AG09309 (cell line): ENCODE measurements at regions not wholly inside any gene's neighbourhood (a gene's known extent, or its start where the extent isn't known, plus 50 kb on each side); places are given as distances from the start of the nearest gene placed in this dataset.

Experiments
- DNase-seq: peaks from one replicate; pipeline ENCODE4 v3.0.0-alpha.2; 2010; ENCODE audit warnings: low read depth
- H3K4me3 ChIP-seq: 2 replicates; pipeline ENCODE4 v1.5.1; 2011; ENCODE audit warnings: mild to moderate bottlenecking, low read depth, low read length, moderate library complexity; ENCODE audit not compliant: control insufficient read depth
- TF ChIP-seq, protein P1 (sequence below): IDR thresholded peaks from 2 replicates; pipeline ENCODE4 v1.5.1; 2011; ENCODE audit warnings: mild to moderate bottlenecking, low read depth, low read length, inconsistent platforms; ENCODE audit not compliant: insufficient read depth, control insufficient read depth; ENCODE audit errors: missing control alignments

- TF ChIP-seq, protein P1, sequence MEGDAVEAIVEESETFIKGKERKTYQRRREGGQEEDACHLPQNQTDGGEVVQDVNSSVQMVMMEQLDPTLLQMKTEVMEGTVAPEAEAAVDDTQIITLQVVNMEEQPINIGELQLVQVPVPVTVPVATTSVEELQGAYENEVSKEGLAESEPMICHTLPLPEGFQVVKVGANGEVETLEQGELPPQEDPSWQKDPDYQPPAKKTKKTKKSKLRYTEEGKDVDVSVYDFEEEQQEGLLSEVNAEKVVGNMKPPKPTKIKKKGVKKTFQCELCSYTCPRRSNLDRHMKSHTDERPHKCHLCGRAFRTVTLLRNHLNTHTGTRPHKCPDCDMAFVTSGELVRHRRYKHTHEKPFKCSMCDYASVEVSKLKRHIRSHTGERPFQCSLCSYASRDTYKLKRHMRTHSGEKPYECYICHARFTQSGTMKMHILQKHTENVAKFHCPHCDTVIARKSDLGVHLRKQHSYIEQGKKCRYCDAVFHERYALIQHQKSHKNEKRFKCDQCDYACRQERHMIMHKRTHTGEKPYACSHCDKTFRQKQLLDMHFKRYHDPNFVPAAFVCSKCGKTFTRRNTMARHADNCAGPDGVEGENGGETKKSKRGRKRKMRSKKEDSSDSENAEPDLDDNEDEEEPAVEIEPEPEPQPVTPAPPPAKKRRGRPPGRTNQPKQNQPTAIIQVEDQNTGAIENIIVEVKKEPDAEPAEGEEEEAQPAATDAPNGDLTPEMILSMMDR: no peak
- DNase-seq: no peak
- no peak overlapping the region for H3K4me3 ChIP-seq
Observed at GRCh38 chr9:134521817-134522501, 119.6 kb upstream of the COL5A1 start.

DNA sequence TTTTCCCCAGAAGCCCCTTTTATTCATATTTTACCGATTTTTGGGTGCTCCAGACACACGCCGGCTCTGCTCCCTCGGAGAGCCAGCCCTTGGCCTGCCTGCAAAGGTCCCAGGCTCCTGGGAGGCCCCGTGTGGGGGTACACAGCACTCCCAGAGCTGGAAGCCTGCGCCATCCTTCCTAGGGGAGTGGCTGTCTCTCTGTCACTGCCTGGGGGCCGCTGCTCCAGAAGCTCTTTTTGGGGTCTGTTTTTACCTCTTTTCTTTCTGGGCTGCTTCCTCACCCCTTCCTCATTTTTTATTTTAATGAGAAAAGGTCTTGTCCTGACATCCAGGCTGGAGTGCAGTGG is 119.1 kb upstream of the COL5A1 start:
- TF ChIP-seq, protein P1: no peak
- no peak for DNase-seq
- no peak overlapping the region for H3K4me3 ChIP-seq

- no peak for DNase-seq
- H3K4me3 ChIP-seq: no peak overlapping the region
- TF ChIP-seq, protein P1: no peak
Observed at GRCh38 chr9:134522976-134523375, 118.6 kb upstream of the COL5A1 start.

DNA sequence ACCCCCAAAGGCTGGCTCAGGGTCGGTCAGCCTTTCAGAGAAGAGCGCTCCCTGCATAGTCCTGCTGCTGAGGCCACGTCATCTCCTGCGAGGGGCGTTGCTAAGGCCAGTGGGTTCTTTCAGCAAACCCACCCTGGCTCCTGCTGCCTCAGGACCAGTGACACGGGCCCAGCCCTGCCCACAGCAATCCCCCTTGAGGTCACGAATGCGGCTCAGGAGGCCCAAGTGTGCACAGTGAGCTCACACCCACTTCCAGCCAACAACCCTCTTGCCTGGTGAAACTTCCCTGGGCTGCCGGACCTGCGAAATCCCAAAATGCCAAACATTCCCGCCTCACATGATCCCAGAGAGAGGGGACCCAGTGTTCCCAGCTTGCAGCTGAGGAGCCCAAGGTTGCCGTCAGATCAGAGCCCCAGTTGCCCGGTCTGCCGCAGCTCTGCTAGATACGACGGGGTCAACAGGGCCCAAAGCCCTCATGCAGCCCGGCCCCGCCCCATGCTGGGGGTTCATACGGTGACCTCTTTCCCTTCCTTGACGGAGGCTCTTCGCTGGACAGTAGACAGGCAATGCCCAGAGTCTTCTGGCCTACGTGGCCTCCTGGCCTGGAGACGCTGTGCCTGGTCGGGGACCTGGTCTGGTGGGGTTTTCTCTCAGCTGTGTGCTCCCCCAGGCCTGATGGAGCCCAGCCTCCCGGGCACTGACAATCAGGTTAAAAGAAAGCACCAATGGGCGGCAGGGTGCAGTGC is 116.4 kb upstream of the COL5A1 start:
- TF ChIP-seq, protein P1: no peak
- H3K4me3 ChIP-seq: no peak overlapping the region
- no peak for DNase-seq

- no peak for DNase-seq
- TF ChIP-seq, protein P1: peak; percentile 42
- H3K4me3 ChIP-seq: peak overlapping the region; percentile 2
Observed at GRCh38 chr9:134525841-134526583, 115.6 kb upstream of the COL5A1 start.

DNA sequence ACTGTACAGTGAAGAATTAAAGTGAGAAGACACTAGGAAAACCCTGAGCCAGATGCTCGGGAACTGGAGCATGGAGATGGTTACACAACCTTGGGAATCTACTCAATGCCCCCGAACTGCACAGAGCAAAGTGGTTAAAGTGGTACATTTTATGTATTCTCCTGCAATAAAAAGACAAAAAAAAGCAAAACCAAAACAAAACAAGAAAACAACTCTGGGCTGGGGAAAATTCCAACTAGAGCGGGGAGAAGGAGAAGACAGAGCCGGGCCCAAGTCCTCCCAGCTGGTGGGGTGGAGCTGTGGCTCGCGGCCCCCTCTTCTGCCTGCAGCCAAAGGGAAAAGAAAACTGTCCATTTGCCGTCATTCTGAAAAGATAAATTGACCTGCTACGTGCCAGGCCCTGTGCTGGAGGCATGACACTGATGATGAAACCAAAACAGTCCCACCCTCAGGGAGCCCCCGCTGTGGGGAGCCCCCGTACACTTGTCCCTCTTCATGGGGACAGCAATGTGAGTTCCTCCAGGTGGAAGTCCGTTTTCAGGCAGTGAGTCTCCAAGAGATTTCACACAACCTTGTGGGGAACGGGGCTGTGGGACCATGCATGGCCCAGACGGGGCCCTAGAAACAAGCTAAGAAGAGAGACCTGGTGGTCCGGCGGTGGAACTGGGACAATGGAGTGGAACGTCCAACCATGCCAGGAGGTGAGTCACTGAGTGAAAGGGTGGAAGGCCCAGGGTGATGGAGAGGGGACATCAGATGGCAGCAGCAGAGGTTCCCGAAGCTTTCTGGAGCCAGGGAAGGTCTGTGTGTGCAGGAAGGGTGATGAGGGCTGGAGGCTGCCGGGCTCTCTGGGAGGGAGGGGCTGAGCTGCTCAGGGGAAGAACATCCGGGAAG is 114.8 kb upstream of the COL5A1 start:
- TF ChIP-seq, protein P1: no peak
- DNase-seq: no peak
- no peak overlapping the region for H3K4me3 ChIP-seq
